Dedifferentiated amniotic fluid mesenchymal stem cell (primary cell): ENCODE measurements at regions not wholly inside any gene's neighbourhood (a gene's known extent, or its start where the extent isn't known, plus 50 kb on each side); places are given as distances from the start of the nearest gene placed in this dataset.

ENCODE experiments used
- DNase-seq: peaks from one replicate; pipeline ENCODE4 v3.0.0-alpha.2; 2016; ENCODE audit errors: extremely low spot score

DNA sequence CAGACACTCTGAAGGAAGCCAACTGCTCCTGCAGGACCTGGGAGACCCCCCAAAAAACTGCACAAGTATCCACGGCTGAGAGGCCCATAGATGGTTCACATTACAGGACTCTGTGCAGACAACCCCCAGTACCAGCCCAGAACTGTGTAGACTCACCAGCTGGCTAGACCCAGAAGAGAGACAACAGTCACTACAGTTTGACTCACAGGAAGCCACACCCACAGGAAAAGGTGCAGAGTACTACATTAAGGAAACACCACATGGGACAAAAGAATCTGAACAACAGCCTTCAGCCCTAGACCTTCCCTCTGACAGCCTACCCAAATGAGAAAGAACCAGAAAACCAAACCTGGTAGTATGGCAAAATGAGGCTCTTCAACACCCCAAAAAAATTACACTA lies 281.2 kb upstream of the RGMB start:
- no peak for DNase-seq

DNA sequence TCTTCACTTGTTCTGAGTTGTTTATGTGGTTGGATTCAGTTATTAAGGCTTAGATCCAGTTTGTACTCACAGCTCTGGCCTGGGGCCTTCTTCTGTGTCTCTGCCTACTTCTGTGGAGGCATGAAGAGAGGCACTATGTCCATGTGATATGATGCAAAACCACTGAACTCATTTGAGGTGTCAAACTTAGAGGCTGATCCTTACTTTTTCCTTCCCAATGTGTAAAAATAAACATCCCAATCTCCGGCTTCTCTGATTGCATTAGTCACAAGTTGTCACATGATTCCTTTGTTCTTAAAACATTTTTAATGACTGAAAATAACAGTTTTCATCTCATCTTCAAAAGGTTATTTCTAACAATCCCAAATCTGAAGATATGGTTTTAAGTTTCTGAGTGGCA lies 276.0 kb upstream of the RGMB start:
- DNase-seq, result no peak

DNA sequence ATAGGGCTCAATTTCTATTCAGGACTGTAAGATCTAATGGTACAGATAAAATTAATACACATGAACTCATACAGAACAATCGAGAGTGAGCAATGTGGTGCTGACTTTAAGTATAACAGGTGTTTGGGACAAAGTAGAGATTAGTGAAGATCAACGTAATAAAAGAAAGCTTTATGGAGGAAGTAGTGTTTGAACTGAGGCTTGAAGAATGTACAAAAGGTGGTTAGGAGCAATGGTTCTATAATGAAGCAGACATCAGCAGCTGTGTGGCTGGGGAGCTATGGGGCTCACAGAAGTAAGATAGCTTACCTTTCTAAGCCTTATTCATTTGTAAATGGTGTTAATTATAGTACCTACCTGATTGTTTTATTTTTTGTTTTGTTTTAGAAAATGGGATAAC lies 275.4 kb upstream of the RGMB start:
- DNase-seq, result no peak

DNA sequence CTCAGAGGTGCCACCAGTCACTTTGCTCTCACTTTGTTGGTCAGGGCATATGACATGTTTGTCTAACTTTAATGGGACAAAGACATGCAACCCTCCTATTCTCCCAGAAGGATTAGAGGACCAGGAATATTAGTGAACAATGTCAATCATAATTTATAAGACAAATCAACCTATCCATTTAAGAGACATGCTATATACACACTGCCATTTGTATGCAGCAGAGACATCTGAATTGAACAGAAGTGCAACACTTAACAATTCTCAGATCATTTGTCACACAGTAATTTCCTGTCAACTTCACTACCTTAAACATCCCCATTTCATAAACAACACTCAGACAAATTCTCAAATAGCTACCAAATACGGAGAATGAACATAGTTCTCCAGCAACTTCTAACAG lies 273.6 kb upstream of the RGMB start:
- DNase-seq, result no peak

DNA sequence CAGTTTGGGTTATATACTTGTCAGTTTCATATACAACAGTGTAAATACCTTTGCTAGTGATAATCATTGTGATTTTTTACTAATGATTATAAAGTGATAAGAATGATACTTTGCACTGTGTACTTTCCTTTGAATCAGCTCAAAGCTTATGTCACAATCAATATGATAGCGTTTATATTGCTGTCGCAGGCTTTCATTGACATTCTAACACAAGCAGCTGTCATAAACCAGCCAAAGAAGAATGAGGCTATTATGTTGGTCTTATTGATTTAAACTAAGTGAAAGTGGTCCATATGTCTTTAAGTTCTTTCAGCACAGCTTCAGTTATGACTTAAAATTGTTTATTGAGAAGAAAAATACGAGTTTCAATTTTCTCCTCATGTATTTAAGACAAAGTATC lies 272.7 kb upstream of the RGMB start:
- no peak for DNase-seq

DNA sequence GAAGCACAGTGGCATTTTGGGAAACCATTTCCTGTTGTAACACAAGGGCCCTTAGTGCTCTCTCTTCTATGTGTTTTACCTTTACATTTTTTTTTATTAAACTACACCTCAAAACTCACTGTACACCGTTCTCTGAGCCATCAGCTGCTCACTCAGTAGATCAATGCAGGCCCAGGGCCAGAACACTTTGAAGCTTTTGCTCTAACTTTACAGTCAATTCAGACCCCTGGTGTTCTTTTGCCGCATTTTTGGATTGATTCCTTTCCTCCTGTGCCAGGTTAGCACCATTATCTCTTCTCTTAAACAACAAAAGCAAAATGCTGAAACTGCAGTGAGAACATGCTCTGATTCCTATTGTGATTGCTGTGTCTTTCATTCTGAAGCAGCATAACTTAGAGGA lies 269.8 kb upstream of the RGMB start:
- no peak for DNase-seq

DNA sequence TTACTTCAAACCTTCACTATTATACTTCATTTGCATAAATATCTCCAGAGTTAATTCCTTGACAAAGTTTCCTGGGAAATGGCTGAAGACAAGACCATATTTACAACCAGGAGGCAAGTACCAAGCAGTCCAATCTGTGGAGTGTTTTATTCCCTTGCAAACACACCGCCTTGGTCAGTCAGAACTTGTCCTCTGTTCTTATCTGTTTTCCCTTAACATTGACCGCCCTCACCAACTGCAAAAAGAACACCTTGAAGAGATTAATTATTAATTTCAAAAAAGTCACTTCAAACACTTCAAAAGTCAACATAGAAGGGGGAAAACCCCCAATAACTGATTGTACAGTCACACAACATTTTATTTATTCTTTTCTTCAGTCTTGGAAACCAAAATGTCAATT lies 269.0 kb upstream of the RGMB start:
- no peak for DNase-seq

DNA sequence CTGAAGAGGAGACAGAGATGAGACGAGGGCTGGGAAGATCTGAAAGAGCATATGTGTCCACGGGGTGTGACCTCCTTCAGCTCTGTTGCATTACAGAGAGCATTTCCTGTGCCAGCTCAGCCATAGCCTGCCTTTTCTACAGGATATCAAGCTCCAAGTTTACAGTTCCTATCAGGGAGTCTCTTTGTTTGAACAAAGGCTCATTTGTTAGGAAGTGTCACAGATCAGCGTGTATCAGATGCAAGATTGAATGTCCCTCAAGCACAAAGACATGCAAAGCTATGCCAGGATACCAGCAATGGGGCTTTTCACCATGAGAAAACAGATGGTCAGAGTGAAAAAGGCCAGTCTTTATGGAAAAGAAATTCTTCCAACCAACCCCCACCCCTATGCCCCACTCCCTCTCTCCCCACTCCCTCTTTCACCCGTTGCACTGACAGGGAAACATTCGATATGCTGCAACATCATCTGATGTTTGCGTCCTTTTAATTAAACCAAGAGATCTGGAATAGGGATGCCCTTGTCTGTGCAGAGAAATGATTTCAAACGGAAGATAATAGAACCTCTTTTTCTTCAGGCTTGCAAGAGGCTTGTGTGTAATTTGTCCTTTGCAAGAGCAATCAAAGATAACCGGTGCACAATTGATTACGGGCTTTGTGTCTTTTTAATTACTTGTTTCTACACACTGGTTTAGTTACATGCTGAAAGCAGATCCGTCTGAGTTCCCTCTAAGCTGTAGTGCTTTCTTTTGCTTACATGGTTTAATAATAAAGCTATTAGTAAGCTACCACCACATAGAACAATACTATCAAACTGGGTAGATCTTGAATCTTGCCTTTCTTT lies 263.1 kb upstream of the RGMB start:
- DNase-seq, result no peak

DNA sequence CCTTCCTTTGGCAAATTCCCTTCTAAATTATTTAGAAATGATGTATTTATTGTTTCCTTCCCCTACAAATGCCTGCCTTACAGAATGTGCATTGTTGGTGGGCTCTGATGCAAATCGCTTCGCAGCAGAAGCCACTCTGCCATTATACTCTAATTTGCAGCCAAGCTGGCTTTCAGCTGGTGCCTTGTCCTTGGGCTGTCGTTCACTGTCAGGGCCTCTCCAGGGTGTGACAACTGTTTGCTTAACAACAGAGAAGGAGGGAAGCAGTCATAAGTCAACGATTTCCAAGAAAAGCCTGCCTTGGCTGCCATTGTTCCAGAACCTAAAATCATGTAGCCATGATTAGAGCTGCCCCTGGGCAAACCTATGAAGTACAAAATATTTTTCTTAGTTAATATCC lies 260.1 kb upstream of the RGMB start:
- no peak for DNase-seq

DNA sequence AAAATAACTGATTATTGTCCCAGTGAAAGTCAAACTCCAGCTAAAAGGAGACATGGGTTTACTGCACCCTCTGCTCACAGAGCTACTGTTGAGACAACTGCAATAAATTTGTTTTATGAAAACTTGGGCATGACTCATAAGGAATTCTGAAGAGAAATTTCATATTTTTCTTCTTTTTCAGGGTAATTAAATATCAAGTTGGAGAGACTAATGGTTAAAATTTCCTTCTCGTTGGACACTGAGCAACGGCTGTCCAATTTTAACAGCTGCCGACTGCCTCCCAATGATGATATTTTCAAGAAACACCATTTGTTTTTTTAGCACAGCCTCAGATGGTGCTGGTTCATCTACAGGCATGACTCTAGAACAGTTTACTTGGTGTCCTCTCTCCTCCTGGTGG lies 259.2 kb upstream of the RGMB start:
- DNase-seq, result no peak

DNA sequence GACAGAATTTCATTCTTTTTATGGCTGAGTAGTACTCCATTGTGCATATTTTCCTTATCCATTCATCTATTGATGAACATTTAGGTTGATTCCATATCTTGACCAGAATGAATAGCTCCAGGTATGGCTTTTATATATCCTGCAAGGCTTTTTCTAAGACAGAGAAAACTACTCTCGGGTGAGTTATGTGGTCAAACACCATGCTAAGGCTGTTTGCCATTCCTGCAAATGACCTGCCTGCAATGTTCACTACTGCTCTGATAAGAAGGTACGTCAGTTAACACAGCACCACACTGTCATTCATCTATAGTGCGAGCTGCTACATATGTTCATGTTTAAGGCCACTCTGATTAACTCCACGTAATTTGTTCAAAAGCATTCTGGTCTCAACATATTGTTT lies 256.8 kb upstream of the RGMB start:
- no peak for DNase-seq

DNA sequence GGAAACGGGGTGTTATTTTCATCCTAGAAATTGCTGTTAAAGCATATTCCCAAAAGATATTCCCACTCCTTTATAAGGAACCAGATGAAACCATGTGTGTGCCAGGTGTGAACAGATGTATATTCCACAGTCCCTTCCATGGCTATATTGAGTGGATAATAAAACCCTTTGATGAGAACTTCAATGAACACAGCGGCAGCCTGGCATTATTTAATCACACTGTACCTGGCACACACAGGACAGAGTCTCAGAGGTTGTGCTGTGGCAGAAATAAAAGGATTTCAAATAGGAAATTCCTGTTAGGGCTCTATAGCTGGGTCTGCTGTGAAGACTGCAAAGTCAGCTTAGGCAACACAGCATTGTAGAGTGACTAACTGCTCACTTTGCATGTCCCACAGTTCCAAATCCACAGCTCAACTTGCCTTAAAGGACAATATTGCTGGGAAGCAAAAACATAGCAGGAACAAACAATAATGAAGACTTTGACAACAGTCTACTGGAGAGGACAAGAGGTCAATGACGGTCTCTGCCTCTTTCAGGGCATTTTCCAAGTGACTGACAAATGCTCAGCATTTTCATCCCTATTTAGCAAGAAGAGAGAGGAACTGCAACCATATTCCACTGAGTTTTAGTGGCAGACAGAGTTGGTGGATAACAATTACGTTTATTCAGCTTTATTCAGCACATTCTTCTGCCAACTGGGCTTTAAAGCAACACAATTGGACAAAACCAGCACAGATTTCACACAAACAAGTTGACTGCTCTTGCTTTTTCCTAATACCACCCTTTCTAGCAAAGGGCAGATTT lies 255.7 kb upstream of the RGMB start:
- DNase-seq, result no peak

DNA sequence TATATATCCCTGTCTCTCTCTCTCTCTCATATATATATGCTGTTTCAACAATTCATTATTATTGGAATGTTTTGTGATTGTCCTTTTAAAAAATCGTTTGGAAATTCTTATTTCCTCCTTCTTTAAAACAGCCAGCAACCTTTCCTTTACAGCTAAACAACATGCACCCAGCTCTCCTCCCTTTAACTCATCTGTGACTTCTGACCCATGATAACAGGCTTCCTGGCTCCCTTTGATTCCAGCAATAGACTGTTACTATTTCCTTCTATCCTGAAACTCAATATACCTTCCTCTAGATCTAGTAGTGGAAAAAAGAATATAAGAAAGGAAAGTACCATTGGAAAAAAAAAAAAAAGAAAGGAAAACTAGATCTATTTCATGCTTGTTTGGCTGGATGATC lies 254.7 kb upstream of the RGMB start:
- DNase-seq, result no peak

DNA sequence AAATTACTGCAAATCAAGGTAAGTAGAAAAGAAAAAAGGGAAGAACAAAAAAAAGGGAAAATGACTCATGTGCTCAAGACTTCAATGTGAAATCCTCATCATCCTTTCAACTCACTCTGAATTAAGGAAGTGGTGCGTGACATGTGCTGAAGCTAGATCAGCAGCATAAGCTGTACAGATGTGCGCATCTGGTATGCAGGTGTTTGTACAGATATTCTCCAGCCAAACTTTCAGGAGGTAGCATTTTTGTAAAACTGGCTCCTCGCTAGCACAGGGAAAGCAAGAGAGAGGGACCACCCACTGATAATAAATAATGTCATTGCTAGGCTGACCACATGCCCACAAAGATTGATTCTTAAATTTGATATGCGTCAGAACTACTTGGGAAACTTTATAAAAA lies 253.9 kb upstream of the RGMB start:
- DNase-seq, result no peak

DNA sequence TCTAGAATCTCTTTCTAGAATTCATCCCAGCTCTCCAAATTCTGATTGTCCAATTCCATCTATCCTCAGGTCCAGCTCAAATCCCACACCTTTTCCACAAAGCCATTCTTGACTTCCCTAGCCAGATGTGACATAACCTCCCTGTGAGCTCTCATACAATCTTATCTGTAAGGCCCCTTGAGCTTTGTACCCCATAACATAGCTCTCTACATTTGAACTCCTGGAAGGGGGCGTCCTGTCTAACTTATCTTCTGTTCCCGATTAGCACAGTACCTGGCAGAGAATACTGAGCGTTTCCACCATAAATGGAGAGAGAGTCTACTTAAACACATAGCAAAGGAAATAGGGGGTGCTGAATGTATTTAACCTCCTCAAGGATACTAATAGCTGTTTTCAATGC lies 251.6 kb upstream of the RGMB start:
- no peak for DNase-seq

DNA sequence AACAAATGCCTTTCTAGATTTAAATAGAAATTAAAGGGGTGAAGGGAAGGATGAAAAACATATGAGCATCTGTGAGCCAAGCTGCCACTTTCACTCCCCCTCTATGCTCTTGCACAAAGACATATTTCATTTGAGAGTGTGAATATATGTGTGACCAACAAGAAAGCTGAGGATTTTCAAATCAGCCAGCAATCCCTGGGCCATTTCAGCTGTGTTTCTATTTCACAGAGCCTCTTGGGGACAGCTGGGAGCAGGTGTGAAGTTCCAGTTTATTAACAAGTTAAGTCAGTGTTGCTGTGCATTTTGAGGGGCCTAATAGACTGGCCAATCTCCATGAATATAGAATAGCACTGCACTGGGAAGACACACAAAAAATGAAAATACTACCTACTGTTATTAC lies 248.7 kb upstream of the RGMB start:
- DNase-seq, result no peak

DNA sequence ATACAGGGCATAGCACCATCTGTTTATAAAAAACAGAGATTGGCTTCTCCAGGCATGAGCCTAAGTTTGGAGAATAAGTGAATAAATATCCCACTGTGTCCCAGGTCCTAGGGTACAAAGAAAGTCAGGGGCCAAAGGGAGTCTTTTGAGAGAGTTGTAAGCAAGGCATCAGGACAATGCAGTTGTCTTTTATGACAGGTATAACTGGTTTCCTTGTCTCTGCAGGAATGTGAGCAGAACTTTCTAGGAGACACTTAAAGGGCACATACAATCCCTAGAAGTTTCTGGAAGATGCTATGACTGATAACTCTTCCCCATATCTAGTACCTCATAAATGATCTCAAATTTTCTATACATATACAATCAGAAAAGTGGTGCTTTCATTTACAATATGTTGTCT lies 245.6 kb upstream of the RGMB start:
- DNase-seq, result no peak

DNA sequence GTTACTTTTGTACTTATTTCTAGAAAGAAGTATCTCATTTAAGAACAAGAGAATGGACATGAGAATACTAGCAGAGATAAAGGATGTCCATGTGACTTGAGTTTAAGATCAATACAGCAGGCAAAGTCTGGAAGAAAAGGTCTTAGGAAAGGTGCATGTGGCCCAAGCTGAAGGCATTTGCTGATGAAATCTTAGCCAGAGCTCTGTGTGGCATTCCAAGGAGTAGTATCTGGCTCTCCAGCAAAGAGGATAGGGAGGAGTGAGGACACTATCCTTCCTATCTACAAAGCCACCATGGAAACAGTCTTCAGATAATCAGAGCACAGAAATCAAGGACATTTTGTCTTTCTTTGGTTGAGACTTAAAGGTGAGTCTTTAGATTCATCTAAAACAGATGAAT lies 244.1 kb upstream of the RGMB start:
- no peak for DNase-seq

DNA sequence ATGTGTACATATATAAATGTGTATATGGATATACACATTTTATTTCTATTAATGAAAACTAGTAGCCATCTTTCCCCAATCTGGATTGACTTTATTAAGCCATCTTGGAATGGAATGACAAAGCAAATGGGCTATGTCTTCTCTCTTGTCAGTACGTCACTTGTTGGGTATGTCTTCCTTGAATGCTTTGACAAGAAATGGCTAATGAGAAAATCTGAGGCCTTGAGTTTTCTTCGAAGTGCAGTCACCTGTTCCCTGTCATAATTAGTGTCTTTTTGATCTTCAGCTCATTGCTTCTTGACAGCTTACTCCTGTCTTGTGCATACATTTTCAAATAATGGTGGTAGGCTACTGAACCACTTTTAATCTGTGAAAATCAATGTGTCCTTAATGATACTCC lies 243.2 kb upstream of the RGMB start:
- no peak for DNase-seq

DNA sequence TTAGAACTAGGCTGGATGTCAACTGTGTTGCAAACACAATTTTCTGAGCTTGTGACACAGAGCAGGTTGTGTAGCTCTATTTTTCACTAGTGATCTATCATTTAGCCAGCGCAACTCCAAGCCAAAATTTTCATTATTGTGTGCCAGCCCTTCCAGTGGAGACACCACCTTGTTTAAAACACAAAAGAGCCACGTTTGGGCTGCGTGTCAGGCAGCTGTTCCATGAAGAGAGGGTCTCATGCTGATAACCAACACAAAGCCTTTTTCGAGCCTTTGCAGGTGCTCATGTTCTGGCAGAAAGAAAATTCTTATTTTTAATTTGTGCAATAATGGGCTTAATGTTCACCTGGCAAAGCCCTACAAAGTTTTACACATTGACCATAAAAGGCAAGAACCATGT lies 237.6 kb upstream of the RGMB start:
- no peak for DNase-seq

DNA sequence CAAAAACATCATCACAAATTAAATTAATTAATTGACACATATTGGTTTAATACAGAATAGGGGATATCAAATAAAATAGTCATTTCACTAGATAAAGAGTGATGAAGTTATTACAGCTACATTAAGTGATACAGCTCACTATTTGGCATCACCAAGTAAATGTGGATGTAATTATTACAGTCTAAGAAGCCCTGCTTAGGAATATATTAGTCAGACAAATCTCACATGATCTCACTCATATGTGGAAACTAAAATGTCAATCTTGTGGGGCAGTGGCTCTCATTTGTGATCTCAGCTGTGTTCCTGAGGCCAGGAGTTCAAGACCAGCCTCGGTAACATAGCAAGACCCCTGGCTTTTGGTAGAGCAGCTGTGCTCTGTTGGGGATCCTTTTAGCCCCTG lies 233.4 kb upstream of the RGMB start:
- DNase-seq, result no peak

DNA sequence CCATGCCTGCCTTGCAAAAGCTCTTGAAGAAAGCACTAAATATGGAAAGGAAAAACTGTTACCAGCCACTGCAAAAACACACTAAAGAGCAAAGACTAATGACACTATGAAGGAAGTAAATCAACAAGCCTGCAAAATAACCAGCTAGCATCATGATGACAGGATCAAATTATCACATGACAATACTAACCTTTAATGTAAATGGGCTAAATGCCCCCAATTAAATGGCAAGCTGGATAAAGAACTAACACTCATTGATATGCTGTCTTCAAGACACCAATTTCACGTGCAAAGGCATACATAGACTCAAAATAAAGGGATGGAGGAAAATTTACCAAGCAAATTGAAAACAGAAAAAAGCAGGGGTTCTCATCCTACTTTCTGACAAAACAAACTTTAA lies 231.8 kb upstream of the RGMB start:
- no peak for DNase-seq

DNA sequence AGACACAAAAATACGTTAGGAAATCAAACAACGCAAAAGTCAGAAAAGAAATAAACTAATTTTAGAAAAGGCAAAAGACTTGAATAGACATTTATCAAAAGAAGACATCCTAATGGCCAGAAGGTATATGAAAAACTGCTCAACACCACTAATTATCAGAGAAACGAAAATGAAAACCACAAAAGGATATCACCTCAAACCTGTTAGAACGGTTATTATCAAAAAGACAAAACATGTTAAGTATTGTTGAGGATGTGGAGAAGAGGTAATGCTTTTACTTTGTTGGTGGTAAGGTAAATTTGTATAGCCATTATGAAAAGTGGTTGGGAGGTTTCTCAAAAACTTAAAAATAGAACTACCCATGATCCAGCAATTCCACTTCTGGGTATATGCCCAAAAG lies 230.0 kb upstream of the RGMB start:
- DNase-seq, result no peak
